SK-MEL-5 (cell line): ENCODE measurements at regions not wholly inside any gene's neighbourhood (a gene's known extent, or its start where the extent isn't known, plus 50 kb on each side); places are given as distances from the start of the nearest gene placed in this dataset.
"Not testable (repeated sequence)": the region's sequence is repeated elsewhere in the genome, so short reads cannot be mapped to it uniquely, and the experiment has no call there.

Source experiments
- DNase-seq: peaks from one replicate; pipeline ENCODE4 v3.0.0-alpha.2; 2016; ENCODE audit warnings: low read depth, low spot score
- in situ Hi-C: cut with HindIII; loops from 2 replicates; pipeline ENCODE4 v1.10.0; 2016; ENCODE audit warnings: low sequenced_read_pairs, high pct_unique_total_duplicates, low pct_unique_long_range_greater_than_20kb

- no peak for DNase-seq
- in situ Hi-C loops = no loop called here
These were observed 205.2 kb upstream of the MOCS1 start for GRCh38 chr6:40139447-40139846.

GRCh38 chr6:40138273-40138720, 204.0 kb upstream of the MOCS1 start:
- DNase-seq = no peak
- in situ Hi-C loops = no loop called here

- in situ Hi-C loops = no loop called here
- DNase-seq = no peak
These were observed 201.3 kb upstream of the MOCS1 start for GRCh38 chr6:40135491-40136072.

- DNase-seq, in situ Hi-C loops: not testable (repeated sequence)
These were observed 199.7 kb upstream of the MOCS1 start for GRCh38 chr6:40133981-40134380.

- in situ Hi-C loops = no loop called here
- DNase-seq = no peak
These were observed 197.4 kb upstream of the MOCS1 start for GRCh38 chr6:40131675-40132074.

- no peak for DNase-seq
- in situ Hi-C loops = no loop called here
These were observed 193.9 kb upstream of the MOCS1 start for GRCh38 chr6:40128127-40128526.

- no peak for DNase-seq
- in situ Hi-C loops = no loop called here
These were observed 191.6 kb upstream of the MOCS1 start for GRCh38 chr6:40125680-40126394.

- no peak for DNase-seq
- in situ Hi-C loops = no loop called here
These were observed 190.7 kb upstream of the MOCS1 start for GRCh38 chr6:40124924-40125323.

- in situ Hi-C loops = no loop called here
- no peak for DNase-seq
These were observed 182.6 kb upstream of the MOCS1 start for GRCh38 chr6:40116832-40117231.

- in situ Hi-C loops = no loop called here
- peak; percentile 13 for DNase-seq
These were observed 178.1 kb upstream of the MOCS1 start for GRCh38 chr6:40112350-40112749.

- DNase-seq = no peak
- in situ Hi-C loops = no loop called here
These were observed 174.5 kb upstream of the MOCS1 start for GRCh38 chr6:40108736-40109135.

- in situ Hi-C loops = no loop called here
- no peak for DNase-seq
These were observed 172.6 kb upstream of the MOCS1 start for GRCh38 chr6:40106840-40107239.

GRCh38 chr6:40098774-40099173, 164.5 kb upstream of the MOCS1 start:
- no peak for DNase-seq
- in situ Hi-C loops = no loop called here

GRCh38 chr6:40097590-40097989, 163.3 kb upstream of the MOCS1 start:
- in situ Hi-C loops = no loop called here
- DNase-seq = no peak

GRCh38 chr6:40083141-40083920, 149.1 kb upstream of the MOCS1 start:
- in situ Hi-C loops = no loop called here

GRCh38 chr6:40082278-40083043, 148.2 kb upstream of the MOCS1 start:
- no peak for DNase-seq
- in situ Hi-C loops = no loop called here

More at GRCh38 chr6:40083141-40083920, 149.1 kb upstream of the MOCS1 start:
- DNase-seq = no peak

GRCh38 chr6:40077736-40078135, 143.5 kb upstream of the MOCS1 start:
- no peak for DNase-seq

GRCh38 chr6:40077315-40077714, 143.1 kb upstream of the MOCS1 start:
- in situ Hi-C loops = no loop called here
- DNase-seq = no peak

More at GRCh38 chr6:40077736-40078135, 143.5 kb upstream of the MOCS1 start:
- in situ Hi-C loops = no loop called here
